Activated naive CD4-positive, alpha-beta T cell treated with anti-CD3 and anti-CD28 coated beads for 36 hours (primary cell): ENCODE measurements at regions not wholly inside any gene's neighbourhood (a gene's known extent, or its start where the extent isn't known, plus 50 kb on each side); places are given as distances from the start of the nearest gene placed in this dataset.
"Not testable (repeated sequence)": the region's sequence is repeated elsewhere in the genome, so short reads cannot be mapped to it uniquely, and the experiment has no call there.

Experiments used
- CTCF ChIA-PET: fragments of 350-600 bp; sonication (Branson Sonifier 250); formaldehyde crosslinking; loops from one replicate; lab custom pipeline; 2021; ENCODE audit warnings: antibody characterized with exemption; lab: Charles Lee
- DNase-seq: peaks from one replicate; pipeline ENCODE4 v3.0.0-alpha.2; 2020
- H3K27ac Mint-ChIP-seq: one replicate; pipeline ENCODE4 v1.8.0; 2021; ENCODE audit warnings: mild to moderate bottlenecking, mixed read lengths
- H3K27me3 Mint-ChIP-seq: one replicate; pipeline ENCODE4 v1.8.0; 2021; ENCODE audit warnings: low read depth, mixed read lengths
- H3K36me3 Mint-ChIP-seq: one replicate; pipeline ENCODE4 v1.8.0; 2021; ENCODE audit warnings: low read depth, mixed read lengths
- H3K4me1 Mint-ChIP-seq: one replicate; pipeline ENCODE4 v1.8.0; 2021; ENCODE audit warnings: low read depth, mixed read lengths
- H3K4me3 Mint-ChIP-seq: one replicate; pipeline ENCODE4 v1.8.0; 2021; ENCODE audit warnings: mild to moderate bottlenecking, moderate library complexity, mixed read lengths
- H3K9me3 Mint-ChIP-seq: one replicate; pipeline ENCODE4 v1.8.0; 2021; ENCODE audit warnings: mixed read lengths
- intact Hi-C: fragments of 100-400 bp; cut with micrococcal nuclease; formaldehyde crosslinking; loops from one replicate; pipeline ENCODE4 v1.15.1; 2023

GRCh38 chr6:140205795-140206593 lies 831.5 kb upstream of the CITED2 start:
- Mint-ChIP-seq H3K9me3 (no peaks in the 10 kb centered on the region), H3K27me3 (no peaks in the 10 kb centered on the region), H3K36me3 (no peaks in the 10 kb centered on the region), H3K4me1 (no peaks in the 10 kb centered on the region), H3K4me3 (no peak overlapping the region), H3K27ac (no peak overlapping the region)
- intact Hi-C loops, result no loop called here
- DNase-seq, result no peak
- CTCF ChIA-PET, result no interaction called here

GRCh38 chr6:140204154-140204553 lies 829.7 kb upstream of the CITED2 start:
- H3K9me3 Mint-ChIP-seq, result no peaks in the 10 kb centered on the region
- H3K36me3 Mint-ChIP-seq, result no peaks in the 10 kb centered on the region
- H3K4me1 Mint-ChIP-seq, result no peaks in the 10 kb centered on the region
- H3K27ac Mint-ChIP-seq, result no peak overlapping the region
- no peaks in the 10 kb centered on the region for H3K27me3 Mint-ChIP-seq
- CTCF ChIA-PET, result no interaction called here
- DNase-seq, result no peak
- H3K4me3 Mint-ChIP-seq, result no peak overlapping the region
- intact Hi-C loops, result no loop called here

GRCh38 chr6:140203661-140204147 lies 829.3 kb upstream of the CITED2 start:
- no peak for DNase-seq
- no peaks in the 10 kb centered on the region for H3K4me1 Mint-ChIP-seq
- no peaks in the 10 kb centered on the region for H3K27me3 Mint-ChIP-seq
- CTCF ChIA-PET, result no interaction called here
- no peak overlapping the region for H3K27ac Mint-ChIP-seq
- no peaks in the 10 kb centered on the region for H3K9me3 Mint-ChIP-seq
- no peaks in the 10 kb centered on the region for H3K36me3 Mint-ChIP-seq
- intact Hi-C loops, result no loop called here
- H3K4me3 Mint-ChIP-seq, result no peak overlapping the region

GRCh38 chr6:140202964-140203515 lies 828.6 kb upstream of the CITED2 start:
- Mint-ChIP-seq H3K36me3 (no peaks in the 10 kb centered on the region), H3K9me3 (no peaks in the 10 kb centered on the region), H3K27ac (no peak overlapping the region), H3K4me1 (no peaks in the 10 kb centered on the region), H3K4me3 (no peak overlapping the region), H3K27me3 (no peaks in the 10 kb centered on the region)
- no peak for DNase-seq
- intact Hi-C loops, result no loop called here
- CTCF ChIA-PET, result no interaction called here

GRCh38 chr6:140201787-140202458 lies 827.5 kb upstream of the CITED2 start:
- H3K9me3 Mint-ChIP-seq, result no peaks in the 10 kb centered on the region
- H3K4me3 Mint-ChIP-seq, result no peak overlapping the region
- CTCF ChIA-PET, result no interaction called here
- no peaks in the 10 kb centered on the region for H3K36me3 Mint-ChIP-seq
- intact Hi-C loops, result no loop called here
- H3K27me3 Mint-ChIP-seq, result no peaks in the 10 kb centered on the region
- DNase-seq, result no peak
- no peak overlapping the region for H3K27ac Mint-ChIP-seq
- no peaks in the 10 kb centered on the region for H3K4me1 Mint-ChIP-seq

GRCh38 chr6:140193269-140193668 lies 818.8 kb upstream of the CITED2 start:
- Mint-ChIP-seq H3K4me3 (no peak overlapping the region), H3K4me1 (no peaks in the 10 kb centered on the region), H3K27ac (no peak overlapping the region), H3K9me3 (peaks cover 9% of the 10 kb centered on the region), H3K36me3 (no peaks in the 10 kb centered on the region), H3K27me3 (peaks cover 2% of the 10 kb centered on the region)
- CTCF ChIA-PET, result interaction anchor here (0.7 kb wide), 1 partner anchor 232 kb away, joined by 5 read pairs; no protein-coding TSS in a partner anchor
- intact Hi-C loops, result no loop called here
- DNase-seq, result no peak

- peaks cover 9% of the 10 kb centered on the region for H3K9me3 Mint-ChIP-seq
- DNase-seq, result no peak
- peaks cover 2% of the 10 kb centered on the region for H3K27me3 Mint-ChIP-seq
- H3K4me3 Mint-ChIP-seq, result no peak overlapping the region
- no peaks in the 10 kb centered on the region for H3K36me3 Mint-ChIP-seq
- CTCF ChIA-PET, result interaction anchor here (0.7 kb wide), 1 partner anchor 8 kb away, joined by 3 read pairs; no protein-coding TSS in a partner anchor
- no peak overlapping the region for H3K27ac Mint-ChIP-seq
- no peaks in the 10 kb centered on the region for H3K4me1 Mint-ChIP-seq
- intact Hi-C loops, result no loop called here
Measured at GRCh38 chr6:140192018-140192417, 817.6 kb upstream of the CITED2 start.

GRCh38 chr6:140189263-140189662 lies 814.8 kb upstream of the CITED2 start:
- H3K4me3 Mint-ChIP-seq, H3K27me3 Mint-ChIP-seq, H3K9me3 Mint-ChIP-seq, CTCF ChIA-PET, intact Hi-C loops, DNase-seq, H3K27ac Mint-ChIP-seq, H3K4me1 Mint-ChIP-seq, H3K36me3 Mint-ChIP-seq: not testable (repeated sequence)

- no peak overlapping the region for H3K27ac Mint-ChIP-seq
- CTCF ChIA-PET, result no interaction called here
- no peaks in the 10 kb centered on the region for H3K9me3 Mint-ChIP-seq
Measured at GRCh38 chr6:140185991-140186390, 811.5 kb upstream of the CITED2 start.

GRCh38 chr6:140183881-140184280 lies 809.4 kb upstream of the CITED2 start:
- Mint-ChIP-seq H3K27me3 (peaks cover 8% of the 10 kb centered on the region), H3K9me3 (no peaks in the 10 kb centered on the region), H3K36me3 (no peaks in the 10 kb centered on the region), H3K27ac (no peak overlapping the region), H3K4me1 (no peaks in the 10 kb centered on the region), H3K4me3 (no peak overlapping the region)
- DNase-seq, result no peak
- intact Hi-C loops, result no loop called here
- CTCF ChIA-PET, result no interaction called here

More at GRCh38 chr6:140185991-140186390, 811.5 kb upstream of the CITED2 start:
- Mint-ChIP-seq H3K4me3 (no peak overlapping the region), H3K4me1 (no peaks in the 10 kb centered on the region), H3K36me3 (no peaks in the 10 kb centered on the region), H3K27me3 (peaks cover 8% of the 10 kb centered on the region)
- intact Hi-C loops, result no loop called here
- no peak for DNase-seq

GRCh38 chr6:140182821-140183220 lies 808.4 kb upstream of the CITED2 start:
- Mint-ChIP-seq H3K4me3 (no peak overlapping the region), H3K9me3 (no peaks in the 10 kb centered on the region), H3K4me1 (no peaks in the 10 kb centered on the region), H3K36me3 (no peaks in the 10 kb centered on the region), H3K27ac (no peak overlapping the region), H3K27me3 (peaks cover 8% of the 10 kb centered on the region)
- CTCF ChIA-PET, result no interaction called here
- no peak for DNase-seq
- intact Hi-C loops, result no loop called here

GRCh38 chr6:140181876-140182275 lies 807.4 kb upstream of the CITED2 start:
- Mint-ChIP-seq H3K4me3 (no peak overlapping the region), H3K27me3 (peaks cover 8% of the 10 kb centered on the region), H3K27ac (no peak overlapping the region), H3K9me3 (no peaks in the 10 kb centered on the region), H3K4me1 (no peaks in the 10 kb centered on the region), H3K36me3 (no peaks in the 10 kb centered on the region)
- intact Hi-C loops, result no loop called here
- DNase-seq, result no peak
- CTCF ChIA-PET, result no interaction called here
